NT2/D1 (cell line): ENCODE measurements at regions not wholly inside any gene's neighbourhood (a gene's known extent, or its start where the extent isn't known, plus 50 kb on each side); places are given as distances from the start of the nearest gene placed in this dataset.

Source experiments
- SUZ12 ChIP-seq: IDR thresholded peaks from 2 replicates; pipeline ENCODE4 v1.6.1; 2011; ENCODE audit not compliant: insufficient read length, insufficient read depth; ENCODE audit errors: extremely low read depth
- YY1 ChIP-seq: IDR thresholded peaks from 2 replicates; pipeline ENCODE4 v1.6.1; 2011; ENCODE audit not compliant: insufficient read length, insufficient read depth
- ZNF274 ChIP-seq: IDR thresholded peaks from 2 replicates; pipeline ENCODE4 v1.6.1; 2011; ENCODE audit warnings: mild to moderate bottlenecking, low read depth, low read length

GRCh38 chr5:120817044-120817985, 353.2 kb downstream of the PRR16 start:
- TF ChIP-seq ZNF274 (no peak), SUZ12 (no peak), YY1 (no peak)
